ENCODE measurements at regions not wholly inside any gene's neighbourhood (a gene's known extent, or its start where the extent isn't known, plus 50 kb on each side); places are given as distances from the start of the nearest gene placed in this dataset.

GRCh38 chr18:56083523-56084287 lies 495.7 kb upstream of the TCF4 start:
- TF ChIP-seq POLR2A (IDR thresholded peaks at IDR 0.05) = no peak
- TF ChIP-seq, protein P1, sequence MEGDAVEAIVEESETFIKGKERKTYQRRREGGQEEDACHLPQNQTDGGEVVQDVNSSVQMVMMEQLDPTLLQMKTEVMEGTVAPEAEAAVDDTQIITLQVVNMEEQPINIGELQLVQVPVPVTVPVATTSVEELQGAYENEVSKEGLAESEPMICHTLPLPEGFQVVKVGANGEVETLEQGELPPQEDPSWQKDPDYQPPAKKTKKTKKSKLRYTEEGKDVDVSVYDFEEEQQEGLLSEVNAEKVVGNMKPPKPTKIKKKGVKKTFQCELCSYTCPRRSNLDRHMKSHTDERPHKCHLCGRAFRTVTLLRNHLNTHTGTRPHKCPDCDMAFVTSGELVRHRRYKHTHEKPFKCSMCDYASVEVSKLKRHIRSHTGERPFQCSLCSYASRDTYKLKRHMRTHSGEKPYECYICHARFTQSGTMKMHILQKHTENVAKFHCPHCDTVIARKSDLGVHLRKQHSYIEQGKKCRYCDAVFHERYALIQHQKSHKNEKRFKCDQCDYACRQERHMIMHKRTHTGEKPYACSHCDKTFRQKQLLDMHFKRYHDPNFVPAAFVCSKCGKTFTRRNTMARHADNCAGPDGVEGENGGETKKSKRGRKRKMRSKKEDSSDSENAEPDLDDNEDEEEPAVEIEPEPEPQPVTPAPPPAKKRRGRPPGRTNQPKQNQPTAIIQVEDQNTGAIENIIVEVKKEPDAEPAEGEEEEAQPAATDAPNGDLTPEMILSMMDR (IDR thresholded peaks at IDR 0.05) = no peak
